Inflammatory macrophage treated with lipopolysaccharide for 1 hour (primary cell): ENCODE measurements at regions not wholly inside any gene's neighbourhood (a gene's known extent, or its start where the extent isn't known, plus 50 kb on each side); places are given as distances from the start of the nearest gene placed in this dataset.
"Not testable (repeated sequence)": the region's sequence is repeated elsewhere in the genome, so short reads cannot be mapped to it uniquely, and the experiment has no call there.

ENCODE experiments used
- DNase-seq, 2 donors: peaks; one replicate each; pipeline ENCODE4 v3.0.0-alpha.2; 2020 to 2022

GRCh38 chr5:50898966-50899365, 232.5 kb downstream of the PARP8 start:
- DNase-seq = peak in 1 of 2 donors; percentile 5

GRCh38 chr5:50900952-50901510, 234.6 kb downstream of the PARP8 start:
- no peak for DNase-seq

- DNase-seq = no peak
Measured at GRCh38 chr5:50903651-50904050, 237.2 kb downstream of the PARP8 start.

GRCh38 chr5:50905996-50906570, 239.6 kb downstream of the PARP8 start:
- peak; percentile 11 to 19 for DNase-seq

GRCh38 chr5:50920160-50920559, 253.7 kb downstream of the PARP8 start:
- DNase-seq = not testable (repeated sequence)

GRCh38 chr5:50921366-50922133, 255.1 kb downstream of the PARP8 start:
- no peak for DNase-seq

- not testable (repeated sequence) for DNase-seq
Measured at GRCh38 chr5:50922134-50922941, 255.9 kb downstream of the PARP8 start.

- DNase-seq = no peak
Measured at GRCh38 chr5:50922942-50923767, 256.7 kb downstream of the PARP8 start.

- no peak for DNase-seq
Measured at GRCh38 chr5:50923768-50924494, 257.5 kb downstream of the PARP8 start.

- no peak for DNase-seq
Measured at GRCh38 chr5:50927953-50928352, 261.5 kb downstream of the PARP8 start.

GRCh38 chr5:50929174-50929573, 262.7 kb downstream of the PARP8 start:
- no peak for DNase-seq

GRCh38 chr5:50934343-50934742, 267.9 kb downstream of the PARP8 start:
- no peak for DNase-seq

GRCh38 chr5:50945139-50945538, 278.7 kb downstream of the PARP8 start:
- no peak for DNase-seq

GRCh38 chr5:50947906-50948683, 281.7 kb downstream of the PARP8 start:
- no peak for DNase-seq

- no peak for DNase-seq
Measured at GRCh38 chr5:50953290-50953689, 286.9 kb downstream of the PARP8 start.

GRCh38 chr5:50958852-50959457, 292.5 kb downstream of the PARP8 start:
- DNase-seq = peak; percentile 14 to 44

GRCh38 chr5:50962934-50963872, 296.8 kb downstream of the PARP8 start:
- DNase-seq = peak; percentile 37 to 88

- DNase-seq = no peak
Measured at GRCh38 chr5:50963971-50964745, 297.7 kb downstream of the PARP8 start.
